ENCODE measurements at regions not wholly inside any gene's neighbourhood (a gene's known extent, or its start where the extent isn't known, plus 50 kb on each side); places are given as distances from the start of the nearest gene placed in this dataset.

DNA sequence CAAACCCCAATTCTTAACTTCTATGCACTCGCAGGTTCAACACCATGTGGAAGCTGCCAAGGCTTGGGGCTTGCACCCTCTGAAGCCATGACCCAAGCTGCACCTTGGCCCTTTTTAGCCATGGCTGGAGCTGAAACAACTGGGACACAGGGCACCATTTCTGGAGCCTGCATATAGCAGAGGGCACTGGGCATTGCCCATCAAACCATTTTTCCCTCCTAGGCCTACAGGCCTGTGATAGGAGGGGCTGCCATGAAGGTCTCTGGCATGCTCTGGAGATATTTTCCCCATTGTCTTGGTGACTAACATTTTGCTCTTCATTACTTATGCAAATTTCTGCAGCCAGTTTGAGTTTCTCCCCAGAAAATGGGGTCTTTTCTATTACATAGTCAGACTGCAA, 484.7 kb downstream of the EPHA7 start:
- DNase-seq = no peak

DNA sequence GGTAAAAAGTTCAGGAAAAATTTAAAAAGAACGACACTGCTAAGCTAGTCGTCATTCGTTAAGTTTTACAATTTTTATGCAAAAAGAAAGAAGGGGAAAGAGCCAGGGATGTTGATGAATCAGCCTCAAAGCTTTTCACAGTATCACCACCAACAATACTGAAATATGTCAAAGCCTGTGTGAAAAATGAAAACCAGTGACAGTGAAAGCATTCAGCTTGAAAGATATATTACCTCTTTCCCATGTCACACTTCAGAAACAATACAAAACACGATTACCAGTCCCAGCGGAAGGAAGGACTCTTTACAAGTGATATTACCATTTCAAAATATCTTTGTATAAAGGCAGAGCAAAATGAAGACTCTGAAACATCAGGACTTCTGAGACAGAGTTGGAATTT, 489.2 kb downstream of the EPHA7 start:
- no peak for DNase-seq

DNA sequence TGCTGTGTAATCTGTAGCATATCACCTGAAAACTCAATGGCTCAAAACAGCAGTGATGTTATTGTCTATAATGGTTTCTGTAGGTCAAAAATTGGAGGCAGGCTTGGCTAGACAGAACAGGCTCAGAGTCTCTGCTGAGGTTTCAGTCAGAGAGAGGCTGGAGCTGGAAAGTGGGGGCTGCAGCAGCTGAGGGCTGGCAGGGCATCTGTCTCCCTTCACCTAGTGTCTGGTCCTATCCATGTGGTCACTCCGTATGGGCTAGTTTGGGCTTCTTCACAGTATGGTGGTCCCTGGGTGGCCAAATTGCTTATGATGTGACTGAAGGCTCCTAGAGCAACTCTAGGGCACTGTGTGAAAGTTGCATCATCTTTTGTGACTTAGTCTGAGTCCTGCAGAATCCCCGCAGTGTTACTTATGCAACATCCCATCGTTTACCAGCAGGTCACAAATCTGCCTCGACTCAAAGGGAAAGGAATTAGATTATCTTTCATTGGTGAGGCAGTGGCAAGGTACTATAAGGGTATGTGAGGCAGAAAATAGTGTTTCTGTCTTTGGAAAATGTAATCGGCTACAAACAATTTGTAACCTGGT, 497.0 kb downstream of the EPHA7 start:
- no peak for DNase-seq

DNA sequence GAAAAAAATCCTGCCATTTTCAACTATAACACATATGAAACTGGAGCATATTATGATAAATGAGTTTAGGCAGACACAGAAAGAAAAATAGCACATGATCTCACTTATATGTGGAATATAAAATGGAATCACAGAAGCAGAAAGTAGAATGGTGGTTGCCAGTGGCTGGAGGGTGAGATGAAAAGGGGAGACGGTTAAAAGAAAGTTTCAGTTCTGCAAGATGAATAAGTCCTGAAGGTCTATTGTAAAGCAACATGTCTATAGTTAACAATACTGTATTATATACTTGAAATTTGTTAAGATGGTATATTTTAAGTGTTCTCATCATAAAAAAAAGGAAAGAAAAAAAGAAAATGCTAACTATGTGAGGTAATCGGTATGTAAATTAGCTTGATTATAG, 503.9 kb downstream of the EPHA7 start:
- no peak for DNase-seq

DNA sequence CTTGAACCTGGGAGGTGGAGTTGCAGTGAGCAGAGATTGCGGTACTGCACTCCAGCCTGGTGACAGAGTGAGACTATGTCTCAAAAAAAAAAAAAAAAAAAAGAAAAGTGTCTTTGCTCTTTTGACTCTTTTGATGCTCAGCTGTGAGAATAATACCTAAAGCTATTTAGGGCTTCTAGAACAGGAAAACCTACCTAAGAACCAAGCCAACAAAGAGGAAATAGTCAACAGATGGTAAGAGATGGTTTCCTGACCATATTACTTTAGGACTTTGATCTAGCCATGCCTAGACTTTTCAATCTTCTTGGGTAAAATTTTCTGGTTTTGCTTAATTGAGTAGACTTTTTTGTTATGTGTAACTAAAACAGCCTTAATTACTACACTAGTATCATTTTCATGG, 508.1 kb downstream of the EPHA7 start:
- no peak for DNase-seq

DNA sequence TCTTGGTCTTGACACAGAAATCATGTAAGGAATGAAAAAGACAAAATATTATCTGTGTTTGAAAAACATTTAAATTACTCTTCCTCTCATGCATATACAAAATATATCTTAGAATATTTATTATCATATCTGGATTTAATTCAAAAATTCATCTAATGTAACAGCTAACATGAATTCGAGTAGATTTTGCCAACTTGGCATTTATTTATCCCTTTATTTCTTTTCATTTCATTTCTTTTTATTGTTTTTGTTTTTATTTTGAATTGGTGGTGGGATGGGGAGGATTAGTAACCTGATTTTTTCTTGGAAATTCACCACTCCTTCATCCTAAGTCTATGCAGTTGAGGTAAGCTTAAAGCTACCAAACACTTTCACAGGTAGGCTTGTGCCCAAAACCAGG, 508.7 kb downstream of the EPHA7 start:
- DNase-seq = no peak

DNA sequence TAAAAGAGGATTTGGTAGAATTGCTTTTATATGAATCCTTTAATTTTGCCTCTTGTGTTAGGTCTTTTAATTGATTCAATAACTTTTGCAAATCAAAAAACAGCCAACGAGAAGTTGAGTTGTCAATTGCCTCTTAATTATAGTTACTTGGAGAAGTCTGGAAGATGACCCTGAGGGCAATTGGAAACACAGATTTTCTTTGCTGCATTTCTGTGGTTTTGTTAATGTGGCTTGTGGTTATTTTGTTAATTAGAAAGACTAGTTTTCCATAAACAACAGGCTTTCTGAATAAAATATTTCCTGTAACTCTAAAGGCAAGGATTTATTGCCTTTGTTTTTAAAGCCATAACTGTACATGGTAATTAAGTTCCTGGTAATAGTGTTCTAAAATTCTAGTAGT, 513.0 kb downstream of the EPHA7 start:
- no peak for DNase-seq

DNA sequence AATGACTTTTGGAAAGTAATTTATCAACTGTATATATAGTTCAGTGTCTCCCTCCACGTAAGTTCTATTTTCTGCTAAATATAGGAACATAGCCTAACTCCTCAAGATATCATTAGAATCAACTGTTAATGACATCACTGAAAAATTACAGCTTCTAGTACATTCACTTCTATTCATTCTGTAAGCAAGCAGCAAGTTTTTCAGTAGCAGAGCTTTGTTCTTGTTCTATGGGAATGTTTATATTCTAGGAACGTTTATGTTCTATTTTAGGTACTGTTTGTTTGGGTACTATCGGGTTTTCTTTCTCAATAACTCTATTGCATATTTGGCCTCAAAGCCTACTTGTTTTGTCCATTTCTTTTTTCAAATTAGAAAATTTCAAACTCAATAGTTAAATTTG, 525.6 kb downstream of the EPHA7 start:
- DNase-seq = no peak

DNA sequence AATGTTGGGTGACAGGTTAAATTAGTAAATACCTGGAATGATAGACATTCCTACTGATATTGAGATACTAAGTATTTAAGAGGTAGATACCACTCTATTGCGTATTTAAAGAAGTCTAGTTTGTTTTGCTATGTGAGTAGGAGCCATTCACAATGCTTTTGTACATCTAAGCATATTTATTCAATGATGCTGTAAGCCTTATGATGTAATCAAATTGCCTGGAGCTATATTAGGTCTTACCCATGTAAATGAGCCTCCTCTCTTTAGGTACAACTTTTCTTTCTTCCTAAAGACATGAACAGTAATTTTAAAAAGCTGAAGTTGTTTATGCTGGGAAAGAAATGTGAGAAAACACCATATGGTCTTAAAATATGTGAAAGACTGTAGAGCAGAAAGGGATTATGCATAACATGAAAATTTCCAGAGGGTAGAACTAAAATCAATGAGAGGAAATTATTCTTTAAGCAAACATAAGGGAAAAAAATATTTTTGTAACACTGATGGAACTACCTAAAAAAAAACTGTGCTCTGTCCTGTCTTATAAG, 526.7 kb downstream of the EPHA7 start:
- DNase-seq = no peak

DNA sequence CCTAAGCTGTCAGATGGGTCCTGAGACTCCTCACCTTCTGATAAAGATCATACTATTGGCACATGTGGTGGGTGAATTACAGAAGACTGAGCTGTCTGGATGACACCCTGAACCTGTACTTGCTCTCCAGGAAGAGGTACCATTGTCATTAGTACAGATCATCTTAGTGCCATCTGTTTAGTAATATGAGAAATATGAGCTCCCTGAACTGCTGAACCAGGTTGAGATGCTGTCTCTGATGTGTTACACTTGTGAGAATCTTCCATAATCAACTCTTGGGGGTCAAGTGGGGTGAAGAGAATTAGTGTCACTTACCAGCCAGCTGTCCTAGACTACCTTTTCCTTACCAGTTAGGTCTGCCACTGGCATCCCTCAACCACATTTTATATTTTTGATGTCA, 531.0 kb downstream of the EPHA7 start:
- no peak for DNase-seq

DNA sequence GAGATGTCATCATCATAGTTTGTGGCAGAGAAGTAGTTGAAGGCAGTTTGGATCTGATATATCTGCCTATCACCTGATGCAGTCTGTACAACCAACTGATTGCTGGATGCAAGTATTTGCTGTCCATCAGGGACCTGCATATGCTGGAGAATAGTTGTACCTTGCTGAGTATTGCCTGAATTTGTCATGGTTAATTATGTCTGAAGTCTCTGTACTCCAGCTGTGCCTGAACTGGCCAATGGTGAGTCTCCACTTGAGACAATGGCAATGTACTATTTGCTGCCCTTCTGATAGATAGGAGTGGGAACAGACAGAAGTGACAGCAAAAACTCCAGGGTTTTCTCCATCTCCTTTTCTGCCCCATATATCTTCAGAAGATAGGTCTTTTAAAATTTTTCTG, 531.5 kb downstream of the EPHA7 start:
- no peak for DNase-seq

DNA sequence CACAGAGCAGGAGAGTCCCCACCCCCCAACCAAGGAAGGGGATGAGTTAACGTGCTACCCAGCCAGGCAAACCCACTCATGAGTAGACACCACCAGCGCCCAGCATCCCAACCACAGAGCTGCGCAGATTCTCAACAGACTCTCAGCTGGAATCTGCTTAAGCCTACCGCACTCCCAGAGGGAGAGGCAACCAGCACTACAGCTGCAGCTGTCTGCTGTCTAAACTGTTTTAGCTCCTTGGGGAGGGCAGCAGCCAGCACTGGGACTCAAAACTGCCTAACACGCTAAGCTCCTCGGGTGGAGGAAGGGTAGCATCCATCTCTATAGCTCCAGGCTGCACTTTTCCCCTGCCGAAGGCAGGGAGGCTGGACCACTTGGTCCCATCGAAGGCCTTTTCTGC, 539.8 kb downstream of the EPHA7 start:
- no peak for DNase-seq

DNA sequence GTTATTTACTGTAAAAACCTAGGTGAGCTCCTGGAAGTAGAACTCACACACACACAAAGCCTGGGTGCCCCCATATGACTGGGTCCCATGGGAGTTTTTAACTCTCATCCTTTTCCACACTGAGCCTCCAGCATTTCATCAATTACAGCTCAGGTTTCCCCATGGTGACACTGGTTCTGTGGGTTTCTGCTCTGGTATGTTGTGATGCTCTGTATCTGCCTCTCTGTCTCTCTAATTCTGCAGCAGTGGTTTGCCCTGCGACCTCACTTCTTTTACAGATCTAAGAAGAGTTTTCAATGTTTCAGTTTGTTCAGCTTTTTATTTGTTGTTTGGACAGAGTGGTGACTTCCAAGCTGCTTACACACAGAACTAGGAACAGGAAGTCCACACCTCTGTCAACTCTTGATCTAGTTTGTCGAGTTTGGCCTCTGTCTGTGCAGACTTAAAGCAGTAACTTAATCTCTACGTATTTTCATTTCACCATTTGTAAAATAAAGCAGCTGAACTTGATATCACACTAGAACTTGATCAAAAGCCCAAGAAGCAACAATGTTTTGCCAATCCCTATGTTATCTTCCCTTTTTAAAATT, 554.3 kb downstream of the EPHA7 start:
- no peak for DNase-seq

DNA sequence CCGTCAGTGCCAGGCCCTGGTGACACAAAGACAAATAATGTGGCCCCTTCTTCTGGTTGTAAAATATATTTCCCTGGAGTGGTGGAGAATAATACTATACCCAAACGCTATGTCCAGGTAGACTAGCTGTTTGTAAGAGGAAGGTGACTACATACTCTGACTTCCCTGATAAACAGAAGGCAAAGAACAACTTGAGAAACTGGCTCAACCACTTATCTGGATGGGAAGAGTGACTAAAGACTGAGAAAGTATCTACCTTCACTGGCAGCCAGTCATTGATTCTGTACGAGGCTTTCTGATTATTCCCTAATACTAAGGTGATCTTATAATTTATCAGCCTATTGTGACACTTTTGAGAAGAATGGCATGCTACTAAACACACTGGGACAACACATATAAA, 569.7 kb downstream of the EPHA7 start:
- DNase-seq = no peak

DNA sequence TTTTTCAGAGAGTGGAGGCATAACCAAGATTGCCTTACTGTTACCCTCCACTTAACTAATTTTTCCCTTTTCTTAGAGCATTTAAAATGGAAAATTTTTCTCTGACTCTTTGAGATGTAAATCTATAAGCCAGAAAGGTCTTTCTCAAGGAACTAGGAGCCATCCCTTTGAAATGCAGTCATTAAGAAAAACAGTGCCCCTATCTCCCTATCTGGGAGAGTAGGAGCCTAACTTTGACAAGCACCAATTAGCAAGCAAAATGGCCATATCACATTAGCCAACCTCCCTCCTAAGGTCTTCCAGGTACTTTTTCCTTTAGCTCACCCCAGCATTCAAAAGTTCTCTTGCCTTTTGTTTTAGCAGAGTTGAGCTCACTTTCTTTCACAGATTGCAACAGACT, 570.5 kb downstream of the EPHA7 start:
- DNase-seq = no peak

DNA sequence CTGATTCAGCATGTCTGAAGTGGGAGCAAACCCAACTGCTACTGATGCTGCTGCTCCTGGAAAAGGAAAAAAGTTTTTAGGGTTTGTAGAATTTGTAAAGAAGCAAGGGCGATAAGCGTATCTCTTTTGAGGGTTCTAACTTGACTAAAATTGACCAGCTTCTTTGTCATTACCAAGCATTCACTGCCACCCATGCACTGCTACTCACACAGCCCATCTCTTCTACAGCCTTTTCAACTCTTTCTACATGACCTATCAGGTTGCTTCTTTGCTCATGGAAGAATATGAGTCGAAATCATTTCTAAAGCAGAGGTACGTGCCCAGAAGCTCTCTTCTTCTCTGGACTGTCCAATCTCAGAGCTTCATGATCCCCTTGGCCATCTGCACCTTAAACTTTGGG, 570.9 kb downstream of the EPHA7 start:
- no peak for DNase-seq

DNA sequence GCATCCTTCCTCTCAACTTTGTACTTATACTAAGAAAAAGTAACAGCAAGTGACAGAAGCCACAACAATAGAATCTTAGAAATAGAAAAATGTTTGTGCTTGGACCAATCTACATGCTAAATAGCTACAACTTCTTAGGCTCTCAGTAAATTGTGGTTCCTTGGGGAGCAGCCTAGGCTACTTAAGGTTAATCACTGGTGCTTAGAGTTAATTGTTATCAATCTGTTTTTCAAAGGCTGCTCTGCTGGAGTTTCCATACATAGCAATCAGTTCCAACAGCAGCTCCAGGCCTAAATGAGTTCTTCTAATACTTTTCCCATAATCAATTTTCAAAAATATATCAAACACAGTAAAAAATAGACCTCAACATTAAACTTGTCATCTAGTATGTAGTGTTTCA, 571.4 kb downstream of the EPHA7 start:
- no peak for DNase-seq

DNA sequence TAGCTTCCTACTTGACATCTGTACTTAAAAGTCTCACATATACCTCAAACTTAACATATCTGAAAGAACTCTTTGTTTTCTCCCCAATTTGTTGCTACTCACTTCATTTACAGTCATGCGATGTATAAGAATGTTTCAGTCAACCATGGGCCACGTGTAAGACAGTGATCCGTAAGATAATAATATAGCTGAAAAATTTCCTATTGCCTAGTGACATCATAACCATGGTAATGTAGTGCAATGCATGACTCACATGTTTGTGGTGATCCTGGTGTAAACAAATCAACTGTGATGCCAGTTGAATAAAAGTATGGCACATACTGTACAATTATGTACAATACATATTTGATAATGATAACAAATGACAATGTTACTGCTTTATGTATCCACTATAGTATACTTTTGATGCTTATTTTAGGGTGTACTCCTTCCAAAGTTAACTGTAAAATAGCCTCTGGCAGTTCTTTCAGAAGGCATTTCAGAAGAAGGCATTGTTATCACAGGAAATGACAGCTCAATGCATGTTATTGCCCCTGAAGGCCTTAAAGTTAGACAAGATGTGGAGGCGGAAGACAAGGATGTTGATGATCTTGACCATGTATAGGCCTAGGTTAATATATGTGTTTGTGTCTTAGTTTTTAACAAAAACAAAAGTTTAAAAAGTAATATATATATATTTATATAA, 579.0 kb downstream of the EPHA7 start:
- no peak for DNase-seq

DNA sequence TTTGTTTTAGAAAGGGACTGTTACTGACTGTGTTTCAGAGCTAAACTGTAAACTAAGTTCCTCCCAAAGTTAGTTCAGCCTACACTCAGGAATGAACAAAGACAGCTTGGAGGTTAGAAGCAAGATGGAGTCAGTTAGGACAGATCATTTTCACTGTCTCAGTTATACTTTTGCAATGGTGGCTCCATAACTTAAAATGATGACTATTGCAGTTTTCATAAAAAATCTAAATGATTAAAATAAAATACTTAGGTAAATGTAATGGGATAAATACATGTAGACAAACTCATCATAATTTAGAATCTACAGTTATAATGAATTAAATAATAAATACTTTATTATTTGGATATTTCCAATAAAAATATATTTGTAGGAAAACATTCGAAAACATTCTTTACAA, 590.6 kb downstream of the EPHA7 start:
- no peak for DNase-seq

DNA sequence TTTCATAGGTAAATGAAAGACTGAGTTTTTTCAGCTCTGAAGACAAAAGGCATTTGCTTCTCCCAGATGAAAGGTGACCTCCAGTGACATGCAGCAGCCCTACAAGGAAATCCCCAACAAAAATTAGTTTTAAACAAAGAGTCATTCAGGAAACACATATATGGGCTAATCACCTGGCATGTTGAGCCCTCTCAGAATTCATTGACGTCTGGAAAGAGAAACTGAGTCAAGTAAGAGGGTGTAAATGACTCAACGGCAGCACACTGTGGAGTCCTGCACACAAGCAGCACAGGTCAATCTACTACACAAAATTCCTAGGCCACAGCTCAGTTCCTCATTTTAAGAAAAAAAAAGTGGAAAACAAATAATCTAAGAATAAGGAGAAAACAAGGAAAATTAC, 592.3 kb downstream of the EPHA7 start:
- no peak for DNase-seq

DNA sequence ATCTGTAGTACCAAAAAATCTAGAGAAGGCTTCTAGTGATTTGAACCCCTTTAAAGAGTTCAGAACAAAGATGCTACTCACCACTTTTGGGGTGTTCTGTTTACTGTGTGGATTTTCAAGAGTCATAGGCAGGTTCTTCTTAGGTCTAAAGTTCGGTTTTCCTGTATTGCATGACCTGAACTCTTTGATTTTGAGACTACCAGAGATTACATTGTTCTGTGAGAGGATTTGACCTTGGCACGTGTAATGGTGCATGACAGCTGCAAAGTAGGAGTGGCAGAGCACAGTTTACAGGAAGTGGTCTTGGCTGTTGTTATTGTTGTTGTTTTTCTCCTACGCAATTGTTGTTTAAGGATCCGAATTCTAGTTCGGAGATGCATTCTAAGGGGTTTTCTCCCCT, 592.7 kb downstream of the EPHA7 start:
- no peak for DNase-seq

DNA sequence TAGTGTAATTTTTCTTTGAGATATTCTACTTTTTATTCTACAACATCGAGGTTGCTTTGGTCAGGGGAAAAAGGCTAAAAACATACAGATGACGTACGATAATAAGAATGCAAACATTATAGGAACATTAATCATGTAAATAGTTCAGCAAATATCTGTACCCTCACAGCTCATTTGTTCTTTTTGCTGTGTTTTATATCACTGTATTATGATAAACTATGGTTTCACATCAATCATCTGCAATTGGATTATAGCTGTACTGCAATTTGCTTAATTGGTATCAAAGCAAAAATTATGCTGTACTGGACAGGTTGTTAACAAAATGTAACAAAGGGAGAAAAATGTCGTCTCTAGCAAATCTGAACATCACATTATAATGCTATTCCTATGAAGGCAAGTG, 597.1 kb downstream of the EPHA7 start:
- no peak for DNase-seq

DNA sequence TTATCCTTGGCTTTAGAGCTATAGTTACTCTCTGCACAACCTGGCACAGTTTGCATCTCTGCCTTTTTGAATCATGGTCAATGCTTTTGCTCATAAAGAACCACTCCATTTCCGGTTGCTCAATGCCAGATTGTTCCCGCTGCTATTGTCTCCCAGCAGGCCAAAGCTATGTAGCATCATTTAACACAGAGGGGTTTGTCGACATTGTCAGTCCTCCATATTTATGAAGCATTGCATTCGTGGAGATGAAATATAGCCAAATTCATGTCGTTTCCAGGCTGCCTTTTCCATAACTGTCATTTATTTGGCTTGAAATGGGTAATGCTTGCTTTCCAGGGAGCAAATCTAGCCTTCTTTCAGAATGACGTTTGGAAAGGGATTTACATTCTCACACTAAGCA, 598.8 kb downstream of the EPHA7 start:
- no peak for DNase-seq

DNA sequence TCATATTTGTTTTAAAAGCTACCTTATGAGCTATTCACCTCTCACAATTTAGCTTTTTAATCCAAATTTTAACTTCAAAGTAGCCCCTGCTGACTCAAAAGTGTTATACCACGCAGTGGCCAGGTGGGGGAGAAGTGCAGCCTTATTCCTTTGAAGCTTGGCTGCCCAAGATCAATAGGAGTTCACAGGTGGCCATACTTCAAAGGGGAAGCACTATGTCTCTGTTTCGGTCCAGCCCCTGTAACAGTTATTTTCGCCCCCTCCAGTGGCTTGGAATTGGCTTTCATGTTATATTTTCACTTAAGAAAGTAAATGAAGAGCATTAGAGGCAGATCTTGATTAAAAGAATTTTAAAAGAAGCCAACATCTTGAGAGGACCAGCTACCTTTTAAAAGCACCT, 608.4 kb downstream of the EPHA7 start:
- DNase-seq = peak; percentile 14

DNA sequence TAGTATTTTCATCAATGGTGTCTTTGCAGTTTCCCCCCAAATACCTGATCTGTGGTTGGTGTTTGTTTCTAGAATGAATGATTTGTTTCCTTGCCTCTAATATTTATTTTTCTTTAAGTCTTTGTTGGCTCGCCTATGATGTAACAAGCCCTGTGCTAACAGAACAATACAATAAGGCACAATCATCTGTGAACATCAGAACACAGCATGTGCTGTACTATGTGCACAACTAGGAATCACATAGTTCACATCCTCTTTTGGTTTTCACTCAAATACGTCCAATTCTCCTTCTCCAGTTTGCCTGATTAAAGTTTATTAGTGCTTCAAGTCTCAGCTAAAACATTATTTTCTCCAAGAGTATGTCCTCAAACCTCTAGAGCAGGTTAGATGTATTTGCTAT, 613.1 kb downstream of the EPHA7 start:
- DNase-seq = no peak
